ENCODE measurements at regions not wholly inside any gene's neighbourhood (a gene's known extent, or its start where the extent isn't known, plus 50 kb on each side); places are given as distances from the start of the nearest gene placed in this dataset.
"Not testable (repeated sequence)": the region's sequence is repeated elsewhere in the genome, so short reads cannot be mapped to it uniquely, and the experiment has no call there.

DNA sequence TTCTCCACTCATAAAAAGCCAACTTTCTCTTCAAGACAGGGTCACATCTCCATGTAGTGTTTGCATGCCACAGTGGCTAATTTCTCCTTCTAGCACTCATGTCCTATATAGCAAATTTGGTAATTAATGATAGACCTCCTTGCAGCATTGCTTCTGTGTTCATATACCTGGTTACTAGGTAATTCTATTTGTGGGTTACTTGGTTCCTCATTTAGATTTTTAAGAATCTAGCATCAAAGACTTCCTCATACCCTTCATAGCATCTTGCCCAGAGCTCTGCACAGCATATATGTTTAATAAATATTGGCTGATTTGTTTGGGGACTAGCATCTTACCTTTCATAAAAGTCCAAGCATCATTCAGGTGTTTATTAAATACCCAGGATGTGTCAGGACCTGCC lies 152.1 kb downstream of the DUSP6 start:
- H3K27ac ChIP-seq (ENCODE audit: insufficient read depth in 1 of 2, low read depth in 1 of 2, low read length in 2 of 2, poor library complexity in 1 of 2, severe bottlenecking in 2 of 2): no peak overlapping the region
- H3K4me3 ChIP-seq (ENCODE audit: control insufficient read depth in 1 of 7, extremely low read depth in 1 of 7, insufficient read depth in 4 of 7, low read depth in 2 of 7, low read length in 6 of 7): no peak overlapping the region
- ChIA-PET POLR2A (no interaction called here), CTCF (no interaction called here)
- H3K36me3 ChIP-seq (ENCODE audit: control insufficient read depth in 4 of 4, insufficient read depth in 4 of 4, low read length in 3 of 4): no peaks in the 10 kb centered on the region
- H3K27me3 ChIP-seq (replicated peaks in 2 of 5; ENCODE audit: control insufficient read depth in 4 of 5, insufficient read depth in 5 of 5, low read length in 4 of 5): no peaks in the 10 kb centered on the region
- peak in 2 of 3 donors; percentile 31 to 57 for DNase-seq
- no peaks in the 10 kb centered on the region for H3K4me1 ChIP-seq (ENCODE audit: control extremely low read depth in 1 of 4, control insufficient read depth in 4 of 4, insufficient read depth in 4 of 4, low read length in 3 of 4)
- no peaks in the 10 kb centered on the region for H3K9me3 ChIP-seq (ENCODE audit: control extremely low read depth in 1 of 5, control insufficient read depth in 4 of 5, insufficient read depth in 2 of 5, low read depth in 1 of 5, low read length in 4 of 5)

DNA sequence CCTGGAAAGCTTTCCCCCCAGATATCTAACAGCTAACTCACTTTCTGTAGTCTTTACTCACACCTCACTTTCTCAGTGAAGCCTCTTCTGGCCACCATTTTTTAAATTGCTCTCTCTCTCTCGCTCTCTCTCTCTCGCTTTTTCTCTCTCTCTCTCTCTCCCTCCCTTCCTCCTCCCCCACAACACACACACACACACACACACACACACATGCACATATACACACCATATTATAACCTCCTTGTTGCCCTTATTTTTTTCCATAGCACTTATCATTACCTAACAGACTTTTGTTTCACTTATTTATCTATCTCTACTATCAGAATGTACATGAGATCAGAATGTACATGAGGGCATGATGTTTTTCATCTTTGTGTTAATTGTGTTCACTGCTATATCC lies 156.8 kb downstream of the DUSP6 start:
- ChIA-PET CTCF (no interaction called here), POLR2A (no interaction called here)
- DNase-seq: no peak
- Histone ChIP-seq H3K4me3 (ENCODE audit: control insufficient read depth in 1 of 7, extremely low read depth in 1 of 7, insufficient read depth in 4 of 7, low read depth in 2 of 7, low read length in 6 of 7) (no peak overlapping the region), H3K9me3 (ENCODE audit: control extremely low read depth in 1 of 5, control insufficient read depth in 4 of 5, insufficient read depth in 2 of 5, low read depth in 1 of 5, low read length in 4 of 5) (peaks cover 0 to 2% (median 0%) of the 10 kb centered on the region in 5 experiments), H3K27me3 (replicated peaks in 2 of 5; ENCODE audit: control insufficient read depth in 4 of 5, insufficient read depth in 5 of 5, low read length in 4 of 5) (no peaks in the 10 kb centered on the region), H3K4me1 (ENCODE audit: control extremely low read depth in 1 of 4, control insufficient read depth in 4 of 4, insufficient read depth in 4 of 4, low read length in 3 of 4) (no peaks in the 10 kb centered on the region), H3K27ac (ENCODE audit: insufficient read depth in 1 of 2, low read depth in 1 of 2, low read length in 2 of 2, poor library complexity in 1 of 2, severe bottlenecking in 2 of 2) (no peak overlapping the region), H3K36me3 (ENCODE audit: control insufficient read depth in 4 of 4, insufficient read depth in 4 of 4, low read length in 3 of 4) (no peaks in the 10 kb centered on the region)
- WGBS (ENCODE audit: insufficient coverage): 96% methylated on average over 2 of the region's 2 CpGs

DNA sequence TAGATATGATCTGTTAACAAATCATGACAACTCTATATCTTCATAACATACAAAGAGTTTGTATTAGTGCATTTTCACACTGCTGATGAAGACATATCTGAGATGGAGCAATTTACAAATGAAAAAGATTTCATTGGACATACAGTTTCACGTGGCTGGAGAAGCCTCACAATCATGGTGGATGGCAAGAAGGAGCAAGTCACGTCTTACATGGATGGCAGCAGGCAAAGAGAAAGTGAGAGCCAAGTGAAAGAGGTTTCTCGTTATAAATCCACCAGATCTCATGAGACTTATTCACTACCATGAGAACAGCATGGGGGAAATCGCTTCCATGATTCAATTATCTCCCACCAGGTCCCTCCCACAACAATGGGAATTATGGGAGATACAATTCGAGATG lies 157.6 kb downstream of the DUSP6 start:
- no peaks in the 10 kb centered on the region for H3K4me1 ChIP-seq (ENCODE audit: control extremely low read depth in 1 of 4, control insufficient read depth in 4 of 4, insufficient read depth in 4 of 4, low read length in 3 of 4)
- no peak overlapping the region for H3K27ac ChIP-seq (ENCODE audit: insufficient read depth in 1 of 2, low read depth in 1 of 2, low read length in 2 of 2, poor library complexity in 1 of 2, severe bottlenecking in 2 of 2)
- peaks cover 0 to 6% (median under 1%) of the 10 kb centered on the region in 5 experiments for H3K9me3 ChIP-seq (ENCODE audit: control extremely low read depth in 1 of 5, control insufficient read depth in 4 of 5, insufficient read depth in 2 of 5, low read depth in 1 of 5, low read length in 4 of 5)
- H3K36me3 ChIP-seq (ENCODE audit: control insufficient read depth in 4 of 4, insufficient read depth in 4 of 4, low read length in 3 of 4): no peaks in the 10 kb centered on the region
- 93% methylated on average over 3 of the region's 5 CpGs for WGBS (ENCODE audit: insufficient coverage)
- CTCF ChIA-PET: no interaction called here
- no peak for DNase-seq
- H3K4me3 ChIP-seq (ENCODE audit: control insufficient read depth in 1 of 7, extremely low read depth in 1 of 7, insufficient read depth in 4 of 7, low read depth in 2 of 7, low read length in 6 of 7): no peak overlapping the region
- POLR2A ChIA-PET: no interaction called here
- H3K27me3 ChIP-seq (replicated peaks in 2 of 5; ENCODE audit: control insufficient read depth in 4 of 5, insufficient read depth in 5 of 5, low read length in 4 of 5): no peaks in the 10 kb centered on the region

- no peaks in the 10 kb centered on the region for H3K4me1 ChIP-seq (ENCODE audit: control extremely low read depth in 1 of 4, control insufficient read depth in 4 of 4, insufficient read depth in 4 of 4, low read length in 3 of 4)
- DNase-seq: no peak
- CTCF ChIA-PET: interaction anchor here (1.9 kb wide), 1 partner anchor 35 kb away, joined by 4 read pairs; no protein-coding TSS in a partner anchor
- H3K36me3 ChIP-seq (ENCODE audit: control insufficient read depth in 4 of 4, insufficient read depth in 4 of 4, low read length in 3 of 4): no peaks in the 10 kb centered on the region
- H3K9me3 ChIP-seq (ENCODE audit: control extremely low read depth in 1 of 5, control insufficient read depth in 4 of 5, insufficient read depth in 2 of 5, low read depth in 1 of 5, low read length in 4 of 5): peaks cover 0 to 16% (median 2%) of the 10 kb centered on the region in 5 experiments
- no peak overlapping the region for H3K27ac ChIP-seq (ENCODE audit: insufficient read depth in 1 of 2, low read depth in 1 of 2, low read length in 2 of 2, poor library complexity in 1 of 2, severe bottlenecking in 2 of 2)
- no peaks in the 10 kb centered on the region for H3K27me3 ChIP-seq (replicated peaks in 2 of 5; ENCODE audit: control insufficient read depth in 4 of 5, insufficient read depth in 5 of 5, low read length in 4 of 5)
- POLR2A ChIA-PET: no interaction called here
- 88% methylated on average over 1 of the region's 3 CpGs for WGBS (ENCODE audit: insufficient coverage)
- H3K4me3 ChIP-seq (ENCODE audit: control insufficient read depth in 1 of 7, extremely low read depth in 1 of 7, insufficient read depth in 4 of 7, low read depth in 2 of 7, low read length in 6 of 7): no peak overlapping the region
These were observed 159.9 kb downstream of the DUSP6 start for GRCh38 chr12:89192429-89192828.

- H3K4me3 ChIP-seq (ENCODE audit: control insufficient read depth in 1 of 7, extremely low read depth in 1 of 7, insufficient read depth in 4 of 7, low read depth in 2 of 7, low read length in 6 of 7); DNase-seq; POLR2A ChIA-PET; CTCF ChIA-PET; H3K27me3 ChIP-seq (replicated peaks in 2 of 5; ENCODE audit: control insufficient read depth in 4 of 5, insufficient read depth in 5 of 5, low read length in 4 of 5); H3K36me3 ChIP-seq (ENCODE audit: control insufficient read depth in 4 of 4, insufficient read depth in 4 of 4, low read length in 3 of 4); H3K4me1 ChIP-seq (ENCODE audit: control extremely low read depth in 1 of 4, control insufficient read depth in 4 of 4, insufficient read depth in 4 of 4, low read length in 3 of 4); H3K27ac ChIP-seq (ENCODE audit: insufficient read depth in 1 of 2, low read depth in 1 of 2, low read length in 2 of 2, poor library complexity in 1 of 2, severe bottlenecking in 2 of 2): not testable (repeated sequence)
- H3K9me3 ChIP-seq (ENCODE audit: control extremely low read depth in 1 of 5, control insufficient read depth in 4 of 5, insufficient read depth in 2 of 5, low read depth in 1 of 5, low read length in 4 of 5): peaks cover 0 to 16% (median 2%) of the 10 kb centered on the region in 5 experiments
These were observed 160.7 kb downstream of the DUSP6 start for GRCh38 chr12:89191597-89191996.

DNA sequence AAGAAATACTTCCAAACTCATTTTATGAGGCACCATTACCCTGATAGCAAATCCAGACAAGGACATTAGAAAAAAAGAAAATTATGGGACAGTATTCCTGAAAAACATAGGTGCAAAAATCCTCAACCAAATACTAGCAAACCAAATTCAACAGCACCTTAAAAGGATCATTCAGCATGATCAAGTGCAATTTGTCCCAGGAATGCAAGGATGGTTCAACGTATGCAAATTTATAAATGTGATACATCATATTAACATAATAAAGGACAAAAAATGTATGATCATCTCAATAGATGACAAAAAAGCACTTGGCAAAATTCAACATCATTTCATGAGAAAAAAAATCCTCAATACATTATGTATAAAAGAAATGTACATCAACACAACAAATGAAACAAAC lies 162.9 kb downstream of the DUSP6 start:
- Histone ChIP-seq H3K27ac (ENCODE audit: insufficient read depth in 1 of 2, low read depth in 1 of 2, low read length in 2 of 2, poor library complexity in 1 of 2, severe bottlenecking in 2 of 2) (no peak overlapping the region), H3K4me3 (ENCODE audit: control insufficient read depth in 1 of 7, extremely low read depth in 1 of 7, insufficient read depth in 4 of 7, low read depth in 2 of 7, low read length in 6 of 7) (no peak overlapping the region), H3K36me3 (ENCODE audit: control insufficient read depth in 4 of 4, insufficient read depth in 4 of 4, low read length in 3 of 4) (no peaks in the 10 kb centered on the region), H3K4me1 (ENCODE audit: control extremely low read depth in 1 of 4, control insufficient read depth in 4 of 4, insufficient read depth in 4 of 4, low read length in 3 of 4) (no peaks in the 10 kb centered on the region), H3K9me3 (ENCODE audit: control extremely low read depth in 1 of 5, control insufficient read depth in 4 of 5, insufficient read depth in 2 of 5, low read depth in 1 of 5, low read length in 4 of 5) (peaks cover 0 to 16% (median 2%) of the 10 kb centered on the region in 5 experiments), H3K27me3 (replicated peaks in 2 of 5; ENCODE audit: control insufficient read depth in 4 of 5, insufficient read depth in 5 of 5, low read length in 4 of 5) (no peaks in the 10 kb centered on the region)
- POLR2A ChIA-PET: no interaction called here
- DNase-seq: peak in 2 of 3 donors; percentile 44 to 48
- CTCF ChIA-PET: no interaction called here
- no CpG with 5 or more reads among the region's 1 CpG for WGBS (ENCODE audit: insufficient coverage)

DNA sequence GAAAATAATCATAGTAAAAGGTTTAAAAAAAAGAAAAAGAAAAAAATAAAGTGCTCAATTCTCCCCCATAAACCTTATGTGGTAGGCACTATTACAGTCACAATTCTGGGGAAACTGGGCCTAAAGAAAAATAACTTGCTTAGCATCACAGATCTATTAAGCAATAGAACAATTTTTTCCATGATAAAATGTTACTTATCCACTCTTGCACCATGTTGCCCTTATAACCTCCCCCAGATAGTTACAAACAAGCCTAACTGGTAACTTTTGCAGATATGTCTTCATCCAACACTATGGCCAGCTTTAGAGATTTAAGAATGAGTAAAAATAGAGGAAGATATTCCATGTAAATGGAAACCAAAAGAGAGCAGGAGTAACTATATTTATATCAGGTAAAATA lies 164.8 kb downstream of the DUSP6 start:
- ChIA-PET CTCF (no interaction called here), POLR2A (no interaction called here)
- peaks cover 0 to 2% (median under 1%) of the 10 kb centered on the region in 4 experiments for H3K4me1 ChIP-seq (ENCODE audit: control extremely low read depth in 1 of 4, control insufficient read depth in 4 of 4, insufficient read depth in 4 of 4, low read length in 3 of 4)
- H3K27me3 ChIP-seq (replicated peaks in 2 of 5; ENCODE audit: control insufficient read depth in 4 of 5, insufficient read depth in 5 of 5, low read length in 4 of 5): no peaks in the 10 kb centered on the region
- peaks cover 0 to 16% (median 2%) of the 10 kb centered on the region in 5 experiments for H3K9me3 ChIP-seq (ENCODE audit: control extremely low read depth in 1 of 5, control insufficient read depth in 4 of 5, insufficient read depth in 2 of 5, low read depth in 1 of 5, low read length in 4 of 5)
- DNase-seq: no peak
- no peaks in the 10 kb centered on the region for H3K36me3 ChIP-seq (ENCODE audit: control insufficient read depth in 4 of 4, insufficient read depth in 4 of 4, low read length in 3 of 4)
- H3K4me3 ChIP-seq (ENCODE audit: control insufficient read depth in 1 of 7, extremely low read depth in 1 of 7, insufficient read depth in 4 of 7, low read depth in 2 of 7, low read length in 6 of 7): no peak overlapping the region
- H3K27ac ChIP-seq (ENCODE audit: insufficient read depth in 1 of 2, low read depth in 1 of 2, low read length in 2 of 2, poor library complexity in 1 of 2, severe bottlenecking in 2 of 2): no peak overlapping the region
